SU-DHL-6 (cell line): ENCODE measurements at regions not wholly inside any gene's neighbourhood (a gene's known extent, or its start where the extent isn't known, plus 50 kb on each side); places are given as distances from the start of the nearest gene placed in this dataset.

Source experiments
- H2AFZ ChIP-seq: fragments of 200-600 bp; sonication (generic); 2 replicates; pipeline ENCODE4 v1.6.1; 2014; ENCODE audit warnings: low read depth, mild to moderate bottlenecking, moderate library complexity, mixed read lengths, antibody characterized with exemption, low read length; ENCODE audit not compliant: severe bottlenecking
- H3F3A ChIP-seq: fragments of 200-600 bp; shearing (Covaris generic); 2 replicates; pipeline ENCODE4 v1.6.0; 2016; ENCODE audit warnings: antibody characterized with exemption, mild to moderate bottlenecking; ENCODE audit not compliant: insufficient read depth
- H3K27ac ChIP-seq: fragments of 200-600 bp; sonication (generic); 2 replicates; pipeline ENCODE4 v1.5.1; 2016; ENCODE audit warnings: low read depth, mild to moderate bottlenecking, low read length, moderate library complexity, mixed read lengths
- H3K27me3 ChIP-seq: fragments of 200-600 bp; sonication (generic), shearing (Covaris generic); 2 replicates; pipeline ENCODE4 v1.6.0; 2014; ENCODE audit warnings: mild to moderate bottlenecking, low read length
- H3K36me3 ChIP-seq: fragments of 200-600 bp; sonication (generic); 2 replicates; pipeline ENCODE4 v1.6.1; 2014; ENCODE audit warnings: mild to moderate bottlenecking, low read length, mixed read lengths
- H3K4me2 ChIP-seq: fragments of 300-600, 200-600 bp; shearing (Covaris generic), sonication (generic); 2 replicates; pipeline ENCODE4 v1.6.0; 2014; ENCODE audit warnings: low read length, low read depth, mild to moderate bottlenecking; ENCODE audit not compliant: poor library complexity, severe bottlenecking
- H3K4me3 ChIP-seq: fragments of 200-600 bp; sonication (generic); 2 replicates; pipeline ENCODE4 v1.5.1; 2014; ENCODE audit warnings: antibody characterized with exemption, low read length, mild to moderate bottlenecking, mixed read lengths; ENCODE audit not compliant: insufficient read depth, poor library complexity, severe bottlenecking
- H3K79me2 ChIP-seq: fragments of 200-600 bp; sonication (generic); 2 replicates; pipeline ENCODE4 v1.6.1; 2014; ENCODE audit warnings: mild to moderate bottlenecking, low read length, moderate library complexity; ENCODE audit not compliant: insufficient read depth
- H3K9ac ChIP-seq: fragments of 200-600 bp; sonication (generic); 2 replicates; pipeline ENCODE4 v1.7.0; 2014; ENCODE audit warnings: mild to moderate bottlenecking, low read length
- H3K9me2 ChIP-seq: fragments of 200-600 bp; sonication (generic); replicated peaks from 2 replicates; pipeline ENCODE4 v1.6.1; 2014; ENCODE audit warnings: low read length; ENCODE audit not compliant: insufficient read depth
- H3K9me3 ChIP-seq: fragments of 200-600 bp; sonication (generic); 2 replicates; pipeline ENCODE4 v1.6.1; 2014; ENCODE audit warnings: low read length, mixed read lengths; ENCODE audit not compliant: insufficient read depth
- H4K20me1 ChIP-seq: fragments of 200-600 bp; sonication (generic); 2 replicates; pipeline ENCODE4 v1.6.1; 2014; ENCODE audit warnings: low read depth, mild to moderate bottlenecking, antibody characterized with exemption, low read length, moderate library complexity, mixed read lengths
- CTCF ChIP-seq: fragments of 200-600 bp; sonication (generic); IDR thresholded peaks from one replicate; pipeline ENCODE4 v1.5.1; 2017; ENCODE audit warnings: antibody characterized with exemption, mild to moderate bottlenecking, low read length, moderate library complexity; ENCODE audit not compliant: insufficient read depth, poor library complexity, severe bottlenecking
- EZH2phosphoT487 ChIP-seq: fragments of 200-600 bp; sonication (generic), shearing (Covaris generic); conservative IDR thresholded peaks from 2 replicates; pipeline ENCODE4 v1.6.1; 2018; ENCODE audit warnings: mild to moderate bottlenecking, antibody characterized with exemption, low read length, moderate library complexity, mixed read lengths

- no peaks in the 10 kb centered on the region for H3F3A ChIP-seq
- H3K4me2 ChIP-seq = peak overlapping the region; percentile 26
- H2AFZ ChIP-seq = peak overlapping the region; percentile 36
- H3K9me3 ChIP-seq = peaks cover 10% of the 10 kb centered on the region; the same call in 1 of the 2 replicates
- H3K27ac ChIP-seq = no peak overlapping the region
- no peaks in the 10 kb centered on the region for H4K20me1 ChIP-seq
- TF ChIP-seq EZH2phosphoT487 (no peak), CTCF (no peak)
- H3K9me2 ChIP-seq = no peaks in the 10 kb centered on the region
- peaks cover 8% of the 10 kb centered on the region; the same call in 1 of the 2 replicates for H3K36me3 ChIP-seq
- no peak overlapping the region for H3K4me3 ChIP-seq
- no peaks in the 10 kb centered on the region for H3K27me3 ChIP-seq
- H3K9ac ChIP-seq = no peak overlapping the region
- no peaks in the 10 kb centered on the region for H3K79me2 ChIP-seq
Observed at GRCh38 chr10:59109826-59110225, 66.6 kb upstream of the PHYHIPL start.

- Histone ChIP-seq H3K4me3 (no peak overlapping the region), H3K9me3 (no peaks in the 10 kb centered on the region), H3K79me2 (no peaks in the 10 kb centered on the region), H3K9ac (no peak overlapping the region), H3K27me3 (no peaks in the 10 kb centered on the region), H3K9me2 (no peaks in the 10 kb centered on the region), H3K27ac (no peak overlapping the region), H3F3A (no peaks in the 10 kb centered on the region), H3K36me3 (no peaks in the 10 kb centered on the region; the same call in 1 of the 2 replicates), H4K20me1 (no peaks in the 10 kb centered on the region), H3K4me2 (no peak overlapping the region), H2AFZ (no peak overlapping the region)
- TF ChIP-seq CTCF (no peak), EZH2phosphoT487 (no peak)
Observed at GRCh38 chr10:59124187-59124586, 52.3 kb upstream of the PHYHIPL start.

DNA sequence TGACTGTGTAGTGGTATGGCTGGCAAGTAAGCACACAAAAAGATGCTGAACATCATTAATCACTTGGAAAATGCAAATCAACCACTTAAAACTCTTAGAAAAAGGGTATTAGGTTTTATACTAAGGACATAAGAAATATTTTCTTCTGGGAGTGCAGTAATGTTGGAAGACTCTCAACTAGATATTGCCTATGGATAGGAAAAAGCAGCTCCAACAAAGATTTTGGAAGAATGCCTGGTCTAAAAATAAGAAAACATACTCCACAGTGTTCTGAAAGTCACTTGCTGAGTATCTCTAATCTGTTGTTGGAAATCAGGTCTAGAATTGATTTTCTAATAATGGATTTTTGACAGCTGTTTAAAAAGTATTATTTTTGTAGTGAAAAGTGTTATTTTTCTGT is 50.8 kb upstream of the PHYHIPL start:
- Histone ChIP-seq H4K20me1 (no peaks in the 10 kb centered on the region), H3K9me3 (no peaks in the 10 kb centered on the region), H3F3A (no peaks in the 10 kb centered on the region), H3K4me2 (no peak overlapping the region), H3K27me3 (no peaks in the 10 kb centered on the region), H3K27ac (no peak overlapping the region), H3K79me2 (no peaks in the 10 kb centered on the region), H2AFZ (no peak overlapping the region), H3K9me2 (no peaks in the 10 kb centered on the region), H3K36me3 (no peaks in the 10 kb centered on the region; the same call in 1 of the 2 replicates), H3K9ac (no peak overlapping the region), H3K4me3 (no peak overlapping the region)
- TF ChIP-seq CTCF (no peak), EZH2phosphoT487 (no peak)
